SK-N-SH (cell line): ENCODE measurements at regions not wholly inside any gene's neighbourhood (a gene's known extent, or its start where the extent isn't known, plus 50 kb on each side); places are given as distances from the start of the nearest gene placed in this dataset.
A peak's percentile ranks its signal among the peaks of the same experiment; 100 is the strongest.

Source experiments
- EP300 ChIP-seq, 2 experiments: IDR thresholded peaks; 2 replicates each; pipeline versions ENCODE4 v1.4.0 to v1.6.1; 2012; ENCODE audit warnings: borderline replicate concordance in 1 of 2, low read depth in 1 of 2, low read length in 1 of 2
- EZH2phosphoT487 ChIP-seq: fragments of 200-600 bp; sonication (generic); IDR thresholded peaks from 2 replicates; pipeline ENCODE4 v1.6.1; 2017; ENCODE audit warnings: low read depth, mixed run types, mild to moderate bottlenecking, antibody characterized with exemption, moderate library complexity, borderline replicate concordance
- FOXJ3 ChIP-seq: sonication (generic); formaldehyde crosslinking; IDR thresholded peaks from 2 replicates; pipeline ENCODE4 v1.5.1; 2020; ENCODE audit warnings: mild to moderate bottlenecking, missing genetic modification reagents
- JUND ChIP-seq: IDR thresholded peaks from 2 replicates; pipeline ENCODE4 v1.4.0; 2012
- NRF1 ChIP-seq: IDR thresholded peaks from 2 replicates; pipeline ENCODE4 v1.6.1; 2012; ENCODE audit warnings: low read depth, mild to moderate bottlenecking, low read length
- POLR2AphosphoS5 ChIP-seq: IDR thresholded peaks from 2 replicates; pipeline ENCODE4 v1.6.1; 2012; ENCODE audit warnings: low read depth, low read length
- RCOR1 ChIP-seq: fragments of 150-350 bp; IDR thresholded peaks from 2 replicates; pipeline ENCODE4 v1.6.1; 2017; ENCODE audit warnings: antibody characterized with exemption, low read length
- SMC3 ChIP-seq: IDR thresholded peaks from 2 replicates; pipeline ENCODE4 v1.6.1; 2012; ENCODE audit warnings: low read depth, low read length, improper control_type of control experiment
- TF ChIP-seq, protein P1 (sequence below): IDR thresholded peaks from 2 replicates; pipeline ENCODE4 v1.4.0; 2012; ENCODE audit warnings: low read depth, borderline replicate concordance
- TF ChIP-seq, protein P2 (sequence below): IDR thresholded peaks from 2 replicates; pipeline ENCODE4 v1.4.0; 2012; ENCODE audit warnings: low read depth
- TF ChIP-seq, protein P3 (sequence below): fragments of 200-600 bp; sonication (generic); IDR thresholded peaks from 2 replicates; pipeline ENCODE4 v1.6.1; 2017; ENCODE audit warnings: antibody characterized with exemption, mild to moderate bottlenecking, moderate library complexity
- TF ChIP-seq, protein P4 (sequence below): IDR thresholded peaks from 2 replicates; pipeline ENCODE4 v1.4.0; 2012; ENCODE audit warnings: low read depth, borderline replicate concordance

DNA sequence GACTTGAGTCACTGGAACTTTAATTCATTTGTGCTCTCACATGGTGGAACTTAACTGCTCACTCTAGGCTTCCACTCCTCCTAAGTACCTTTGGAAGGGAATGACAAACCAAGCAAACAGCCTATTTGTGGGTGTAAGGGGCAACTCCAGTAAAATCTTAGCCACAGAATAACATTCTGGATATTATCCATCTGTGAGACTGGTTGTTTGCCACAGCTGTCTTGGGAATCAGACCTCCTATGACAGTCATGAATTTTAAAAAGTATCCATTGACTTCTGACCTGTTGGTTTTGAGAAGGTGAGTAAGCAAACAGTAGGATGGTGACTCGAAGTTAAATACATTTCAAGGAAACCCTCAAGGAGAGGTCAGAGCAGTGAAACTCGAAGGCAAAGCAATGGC is 147.3 kb upstream of the CDIN1 start:
- TF ChIP-seq EP300 (IDR thresholded peaks at IDR 0.05; ENCODE audit: borderline replicate concordance in 1 of 2, low read depth in 1 of 2, low read length in 1 of 2): peak in 1 of 2 experiments; percentile 75; a peak in 1 of 4 replicates
- TF ChIP-seq, protein P1, sequence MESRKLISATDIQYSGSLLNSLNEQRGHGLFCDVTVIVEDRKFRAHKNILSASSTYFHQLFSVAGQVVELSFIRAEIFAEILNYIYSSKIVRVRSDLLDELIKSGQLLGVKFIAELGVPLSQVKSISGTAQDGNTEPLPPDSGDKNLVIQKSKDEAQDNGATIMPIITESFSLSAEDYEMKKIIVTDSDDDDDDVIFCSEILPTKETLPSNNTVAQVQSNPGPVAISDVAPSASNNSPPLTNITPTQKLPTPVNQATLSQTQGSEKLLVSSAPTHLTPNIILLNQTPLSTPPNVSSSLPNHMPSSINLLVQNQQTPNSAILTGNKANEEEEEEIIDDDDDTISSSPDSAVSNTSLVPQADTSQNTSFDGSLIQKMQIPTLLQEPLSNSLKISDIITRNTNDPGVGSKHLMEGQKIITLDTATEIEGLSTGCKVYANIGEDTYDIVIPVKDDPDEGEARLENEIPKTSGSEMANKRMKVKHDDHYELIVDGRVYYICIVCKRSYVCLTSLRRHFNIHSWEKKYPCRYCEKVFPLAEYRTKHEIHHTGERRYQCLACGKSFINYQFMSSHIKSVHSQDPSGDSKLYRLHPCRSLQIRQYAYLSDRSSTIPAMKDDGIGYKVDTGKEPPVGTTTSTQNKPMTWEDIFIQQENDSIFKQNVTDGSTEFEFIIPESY: no peak
- TF ChIP-seq JUND: 0 out of 2 replicates have a peak, but pooled peaks have one; percentile 12
- TF ChIP-seq, protein P2, sequence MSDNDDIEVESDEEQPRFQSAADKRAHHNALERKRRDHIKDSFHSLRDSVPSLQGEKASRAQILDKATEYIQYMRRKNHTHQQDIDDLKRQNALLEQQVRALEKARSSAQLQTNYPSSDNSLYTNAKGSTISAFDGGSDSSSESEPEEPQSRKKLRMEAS: 0 out of 2 replicates have a peak, but pooled peaks have one; percentile 12
- TF ChIP-seq, protein P3, sequence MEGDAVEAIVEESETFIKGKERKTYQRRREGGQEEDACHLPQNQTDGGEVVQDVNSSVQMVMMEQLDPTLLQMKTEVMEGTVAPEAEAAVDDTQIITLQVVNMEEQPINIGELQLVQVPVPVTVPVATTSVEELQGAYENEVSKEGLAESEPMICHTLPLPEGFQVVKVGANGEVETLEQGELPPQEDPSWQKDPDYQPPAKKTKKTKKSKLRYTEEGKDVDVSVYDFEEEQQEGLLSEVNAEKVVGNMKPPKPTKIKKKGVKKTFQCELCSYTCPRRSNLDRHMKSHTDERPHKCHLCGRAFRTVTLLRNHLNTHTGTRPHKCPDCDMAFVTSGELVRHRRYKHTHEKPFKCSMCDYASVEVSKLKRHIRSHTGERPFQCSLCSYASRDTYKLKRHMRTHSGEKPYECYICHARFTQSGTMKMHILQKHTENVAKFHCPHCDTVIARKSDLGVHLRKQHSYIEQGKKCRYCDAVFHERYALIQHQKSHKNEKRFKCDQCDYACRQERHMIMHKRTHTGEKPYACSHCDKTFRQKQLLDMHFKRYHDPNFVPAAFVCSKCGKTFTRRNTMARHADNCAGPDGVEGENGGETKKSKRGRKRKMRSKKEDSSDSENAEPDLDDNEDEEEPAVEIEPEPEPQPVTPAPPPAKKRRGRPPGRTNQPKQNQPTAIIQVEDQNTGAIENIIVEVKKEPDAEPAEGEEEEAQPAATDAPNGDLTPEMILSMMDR: no peak
- TF ChIP-seq POLR2AphosphoS5: no peak
- TF ChIP-seq FOXJ3 (CRISPR knock-in tag): no peak
- no peak for TF ChIP-seq RCOR1
- no peak for TF ChIP-seq NRF1
- TF ChIP-seq EZH2phosphoT487: no peak
- TF ChIP-seq, protein P4, sequence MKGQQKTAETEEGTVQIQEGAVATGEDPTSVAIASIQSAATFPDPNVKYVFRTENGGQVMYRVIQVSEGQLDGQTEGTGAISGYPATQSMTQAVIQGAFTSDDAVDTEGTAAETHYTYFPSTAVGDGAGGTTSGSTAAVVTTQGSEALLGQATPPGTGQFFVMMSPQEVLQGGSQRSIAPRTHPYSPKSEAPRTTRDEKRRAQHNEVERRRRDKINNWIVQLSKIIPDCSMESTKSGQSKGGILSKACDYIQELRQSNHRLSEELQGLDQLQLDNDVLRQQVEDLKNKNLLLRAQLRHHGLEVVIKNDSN: no peak
- no peak for TF ChIP-seq SMC3
